Mesenchymal stem cell (in vitro differentiated cells and primary cell): ENCODE measurements at regions not wholly inside any gene's neighbourhood (a gene's known extent, or its start where the extent isn't known, plus 50 kb on each side); places are given as distances from the start of the nearest gene placed in this dataset.

ENCODE experiments used
- DNase-seq: peaks from one replicate; pipeline ENCODE4 v3.0.0-alpha.2; 2013
- H2AFZ ChIP-seq: one replicate; pipeline ENCODE4 v1.6.1; 2013; ENCODE audit warnings: low read depth, mild to moderate bottlenecking, control low read depth, inconsistent platforms, low read length, moderate library complexity
- H2AK5ac ChIP-seq: 2 replicates; pipeline ENCODE4 v1.6.1; 2013; ENCODE audit warnings: low read length, moderate library complexity, mild to moderate bottlenecking, inconsistent platforms; ENCODE audit not compliant: severe bottlenecking
- H2BK120ac ChIP-seq: one replicate; pipeline ENCODE4 v1.6.1; 2013; ENCODE audit warnings: low read depth, mild to moderate bottlenecking, inconsistent platforms, low read length, moderate library complexity
- H2BK12ac ChIP-seq, 2 experiments: one replicate each; pipeline ENCODE4 v1.6.1; 2013; ENCODE audit warnings: inconsistent platforms in 2 of 2, low read length in 2 of 2, mild to moderate bottlenecking in 2 of 2, moderate library complexity in 2 of 2, control low read depth in 1 of 2
- H2BK15ac ChIP-seq: one replicate; pipeline ENCODE4 v1.6.1; 2013; ENCODE audit warnings: mild to moderate bottlenecking, low read depth, inconsistent platforms; ENCODE audit not compliant: poor library complexity, severe bottlenecking
- H2BK5ac ChIP-seq: 2 replicates; pipeline ENCODE4 v1.6.1; 2013; ENCODE audit warnings: low read depth, mild to moderate bottlenecking, low read length, control low read depth, inconsistent platforms; ENCODE audit not compliant: poor library complexity, severe bottlenecking
- H3K14ac ChIP-seq, 2 experiments: one replicate each; pipeline ENCODE4 v1.6.1; 2013; ENCODE audit warnings: inconsistent platforms in 2 of 2, low read length in 2 of 2, control low read depth in 1 of 2, mild to moderate bottlenecking in 1 of 2, moderate library complexity in 1 of 2
- H3K18ac ChIP-seq, 2 experiments: one replicate each; pipeline ENCODE4 v1.6.1; 2013; ENCODE audit warnings: inconsistent platforms in 2 of 2, low read length in 2 of 2, control low read depth in 1 of 2, low read depth in 1 of 2, mild to moderate bottlenecking in 1 of 2
- H3K23ac ChIP-seq, 2 experiments: one replicate each; pipeline ENCODE4 v1.6.1; 2013; ENCODE audit warnings: inconsistent platforms in 2 of 2, low read length in 2 of 2, mild to moderate bottlenecking in 2 of 2, moderate library complexity in 2 of 2, control low read depth in 1 of 2
- H3K27ac ChIP-seq: 2 replicates; pipeline ENCODE4 v1.5.1; 2013; ENCODE audit warnings: mild to moderate bottlenecking, moderate library complexity, low read length, control low read depth, inconsistent platforms; ENCODE audit not compliant: poor library complexity, severe bottlenecking
- H3K27me3 ChIP-seq, 2 experiments: 2 replicates each; pipeline versions ENCODE4 v1.6.1 to v1.7.0; 2013; ENCODE audit warnings: low read length in 2 of 2, mild to moderate bottlenecking in 2 of 2, moderate library complexity in 2 of 2, control low read depth in 1 of 2, inconsistent platforms in 1 of 2; ENCODE audit not compliant: control insufficient read depth in 1 of 2, insufficient read depth in 1 of 2
- H3K36me3 ChIP-seq, 2 experiments: 2 replicates each; pipeline versions ENCODE4 v1.6.1 to v1.7.0; 2013; ENCODE audit warnings: low read length in 2 of 2, control low read depth in 1 of 2, inconsistent platforms in 1 of 2, low read depth in 1 of 2, mild to moderate bottlenecking in 1 of 2; ENCODE audit not compliant: insufficient read depth in 2 of 2, control insufficient read depth in 1 of 2
- H3K4ac ChIP-seq, 2 experiments: one replicate each; pipeline ENCODE4 v1.6.1; 2013; ENCODE audit warnings: inconsistent platforms in 2 of 2, low read length in 2 of 2, mild to moderate bottlenecking in 2 of 2, moderate library complexity in 2 of 2, control low read depth in 1 of 2, low read depth in 1 of 2
- H3K4me1 ChIP-seq: 2 replicates; pipeline ENCODE4 v1.6.1; 2013; ENCODE audit warnings: low read depth, low read length, control low read depth; ENCODE audit not compliant: control insufficient read depth, insufficient read depth
- H3K4me2 ChIP-seq: 2 replicates; pipeline ENCODE4 v1.6.1; 2013; ENCODE audit warnings: low read length, mild to moderate bottlenecking, inconsistent platforms; ENCODE audit not compliant: poor library complexity, severe bottlenecking
- H3K4me3 ChIP-seq, 2 experiments: 2 replicates each; pipeline versions ENCODE4 v1.5.1 to v1.7.0; 2013; ENCODE audit warnings: low read length in 2 of 2, mild to moderate bottlenecking in 2 of 2, control low read depth in 1 of 2, low read depth in 1 of 2; ENCODE audit not compliant: insufficient read depth in 1 of 2
- H3K79me1 ChIP-seq: replicated peaks from 2 replicates; pipeline ENCODE4 v1.6.1; 2013; ENCODE audit warnings: mild to moderate bottlenecking, control low read depth, low read length, inconsistent platforms; ENCODE audit not compliant: poor library complexity, severe bottlenecking
- H3K9ac ChIP-seq: 2 replicates; pipeline ENCODE4 v1.7.0; 2013; ENCODE audit warnings: mild to moderate bottlenecking, low read length, moderate library complexity
- H3K9me3 ChIP-seq: 2 replicates; pipeline ENCODE4 v1.7.0; 2013; ENCODE audit warnings: mild to moderate bottlenecking, low read length; ENCODE audit not compliant: control insufficient read depth
- H4K8ac ChIP-seq: one replicate; pipeline ENCODE4 v1.6.1; 2013; ENCODE audit warnings: inconsistent platforms, mild to moderate bottlenecking, low read length, moderate library complexity
- H4K91ac ChIP-seq: one replicate; pipeline ENCODE4 v1.6.1; 2013; ENCODE audit warnings: mild to moderate bottlenecking, low read length, inconsistent platforms
- WGBS: methylation state at CpG from one replicate; pipeline ENCODE4 v1.1.7; 2013; ENCODE audit warnings: mixed read lengths; 5-methylcytosine and 5-hydroxymethylcytosine counted together

GRCh38 chr17:77296769-77297409 is 156.1 kb downstream of the SEC14L1 start:
- no peak overlapping the region for H2AK5ac ChIP-seq
- H2AFZ ChIP-seq = no peak overlapping the region
- no peak overlapping the region for H3K4me3 ChIP-seq
- H3K4me1 ChIP-seq = peaks cover 17% of the 10 kb centered on the region
- H4K8ac ChIP-seq = no peak overlapping the region
- no peak overlapping the region for H3K27ac ChIP-seq
- H2BK120ac ChIP-seq = no peak overlapping the region
- H3K79me1 ChIP-seq = peaks cover 25% of the 10 kb centered on the region
- H3K9ac ChIP-seq = no peak overlapping the region
- H3K18ac ChIP-seq = no peak overlapping the region
- H3K23ac ChIP-seq = no peak overlapping the region
- H3K4ac ChIP-seq = no peak overlapping the region
- peak overlapping the region; percentile 52 for H2BK15ac ChIP-seq
- no peak overlapping the region for H3K14ac ChIP-seq
- no peaks in the 10 kb centered on the region for H3K27me3 ChIP-seq
- peaks cover 9% of the 10 kb centered on the region for H3K9me3 ChIP-seq
- peaks cover 0 to 41% of the 10 kb centered on the region in 2 experiments for H3K36me3 ChIP-seq
- WGBS = 97% methylated on average over 6 of the region's 6 CpGs
- no peak for DNase-seq
- H2BK5ac ChIP-seq = no peak overlapping the region
- H4K91ac ChIP-seq = no peak overlapping the region
- no peak overlapping the region for H2BK12ac ChIP-seq
- H3K4me2 ChIP-seq = no peak overlapping the region

GRCh38 chr17:77297693-77298666 is 157.2 kb downstream of the SEC14L1 start:
- Histone ChIP-seq H3K18ac (no peak overlapping the region), H3K79me1 (peaks cover 26% of the 10 kb centered on the region), H4K91ac (no peak overlapping the region), H3K27me3 (no peaks in the 10 kb centered on the region), H3K36me3 (peaks cover 0 to 38% of the 10 kb centered on the region in 2 experiments), H3K4me2 (no peak overlapping the region), H3K9ac (no peak overlapping the region), H2AK5ac (no peak overlapping the region), H3K4me1 (peaks cover 14% of the 10 kb centered on the region), H3K14ac (no peak overlapping the region), H2BK5ac (no peak overlapping the region), H3K27ac (peak overlapping the region; percentile 43), H4K8ac (no peak overlapping the region), H3K23ac (no peak overlapping the region), H2BK120ac (no peak overlapping the region), H2BK15ac (no peak overlapping the region), H3K9me3 (peaks cover 9% of the 10 kb centered on the region), H2AFZ (no peak overlapping the region), H3K4ac (no peak overlapping the region), H2BK12ac (no peak overlapping the region), H3K4me3 (no peak overlapping the region)
- WGBS = 90% methylated on average over 8 of the region's 8 CpGs
- DNase-seq = no peak

- Histone ChIP-seq H2AFZ (no peak overlapping the region), H2BK120ac (no peak overlapping the region), H3K14ac (no peak overlapping the region), H3K4ac (no peak overlapping the region), H3K36me3 (peaks cover 0 to 38% of the 10 kb centered on the region in 2 experiments), H3K9me3 (peaks cover 9% of the 10 kb centered on the region), H2BK5ac (no peak overlapping the region), H3K79me1 (peaks cover 26% of the 10 kb centered on the region), H2BK15ac (no peak overlapping the region), H4K8ac (no peak overlapping the region), H3K9ac (no peak overlapping the region), H3K4me1 (peaks cover 15% of the 10 kb centered on the region), H3K18ac (no peak overlapping the region), H3K27ac (no peak overlapping the region), H4K91ac (no peak overlapping the region), H3K27me3 (no peaks in the 10 kb centered on the region), H3K23ac (no peak overlapping the region), H2BK12ac (no peak overlapping the region), H2AK5ac (no peak overlapping the region), H3K4me3 (no peak overlapping the region), H3K4me2 (no peak overlapping the region)
- 94% methylated on average over 5 of the region's 5 CpGs for WGBS
- no peak for DNase-seq
These were observed 158.0 kb downstream of the SEC14L1 start for GRCh38 chr17:77298811-77299210.
